ENCODE measurements at regions not wholly inside any gene's neighbourhood (a gene's known extent, or its start where the extent isn't known, plus 50 kb on each side); places are given as distances from the start of the nearest gene placed in this dataset.

DNA sequence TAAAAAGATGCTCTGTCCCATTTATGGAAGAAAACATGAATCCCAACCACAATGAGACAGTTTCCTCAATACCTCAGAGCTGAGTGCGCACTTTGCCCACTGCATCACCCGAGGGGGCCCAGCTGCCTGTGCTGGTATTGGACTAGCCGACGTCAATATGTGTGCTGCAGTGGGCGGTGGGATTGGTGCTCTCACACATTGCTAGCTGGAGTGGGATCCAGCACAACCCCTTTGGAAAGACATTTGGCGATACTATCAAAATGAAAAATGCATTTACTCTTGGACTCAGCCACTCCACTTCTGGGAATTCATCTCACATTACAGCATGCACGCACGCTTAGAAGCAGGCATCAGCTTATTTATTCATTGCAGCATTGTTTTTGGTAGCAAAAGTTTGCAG lies 289.2 kb upstream of the FOXF1 start:
- H3K4me2 ChIP-seq (ENCODE audit: low read depth, low read length), result no peak overlapping the region
- no peak overlapping the region for H3K4me3 ChIP-seq (ENCODE audit: low read length)
- TF ChIP-seq EZH2phosphoT487 (IDR thresholded peaks at IDR 0.05; ENCODE audit: low read length) (no peak), EZH2 (optimal IDR thresholded peaks at IDR 0.05; ENCODE audit: low read depth, low read length) (no peak), CTCF (IDR thresholded peaks at IDR 0.05; ENCODE audit: low read length) (no peak)
- no peaks in the 10 kb centered on the region for H3F3A ChIP-seq (ENCODE audit: insufficient read depth, low read length)
- H2AFZ ChIP-seq (ENCODE audit: low read length), result no peak overlapping the region
- H3K27me3 ChIP-seq (replicated peaks; ENCODE audit: insufficient read depth, low read length), result peaks cover 47% of the 10 kb centered on the region
- H3K9ac ChIP-seq (ENCODE audit: low read length), result no peak overlapping the region
- H3K9me2 ChIP-seq (replicated peaks; ENCODE audit: insufficient read depth, low read length), result no peaks in the 10 kb centered on the region
- no peaks in the 10 kb centered on the region for H3K36me3 ChIP-seq (replicated peaks; ENCODE audit: insufficient read depth, low read length)
- DNase-seq, result no peak
- H3K9me3 ChIP-seq (replicated peaks; ENCODE audit: insufficient read depth, low read length), result no peaks in the 10 kb centered on the region
- H4K20me1 ChIP-seq (ENCODE audit: insufficient read depth, low read length), result no peaks in the 10 kb centered on the region
- no peaks in the 10 kb centered on the region for H3K4me1 ChIP-seq (ENCODE audit: low read length)
- H3K79me2 ChIP-seq (ENCODE audit: low read length), result no peaks in the 10 kb centered on the region
- H3K27ac ChIP-seq (ENCODE audit: low read length), result no peak overlapping the region

GRCh38 chr16:86222547-86222946 lies 287.8 kb upstream of the FOXF1 start:
- DNase-seq, result no peak
- H2AFZ ChIP-seq (ENCODE audit: low read length), result no peak overlapping the region
- no peak overlapping the region for H3K4me3 ChIP-seq (ENCODE audit: low read length)
- no peak overlapping the region for H3K4me2 ChIP-seq (ENCODE audit: low read depth, low read length)
- no peak overlapping the region for H3K9ac ChIP-seq (ENCODE audit: low read length)
- TF ChIP-seq CTCF (IDR thresholded peaks at IDR 0.05; ENCODE audit: low read length) (no peak), EZH2 (optimal IDR thresholded peaks at IDR 0.05; ENCODE audit: low read depth, low read length) (no peak), EZH2phosphoT487 (IDR thresholded peaks at IDR 0.05; ENCODE audit: low read length) (no peak)
- H3K27ac ChIP-seq (ENCODE audit: low read length), result no peak overlapping the region
- no peaks in the 10 kb centered on the region for H3K4me1 ChIP-seq (ENCODE audit: low read length)
- H3F3A ChIP-seq (ENCODE audit: insufficient read depth, low read length), result no peaks in the 10 kb centered on the region
- no peaks in the 10 kb centered on the region for H3K9me3 ChIP-seq (replicated peaks; ENCODE audit: insufficient read depth, low read length)
- no peaks in the 10 kb centered on the region for H3K79me2 ChIP-seq (ENCODE audit: low read length)
- no peaks in the 10 kb centered on the region for H3K36me3 ChIP-seq (replicated peaks; ENCODE audit: insufficient read depth, low read length)
- no peaks in the 10 kb centered on the region for H4K20me1 ChIP-seq (ENCODE audit: insufficient read depth, low read length)
- H3K27me3 ChIP-seq (replicated peaks; ENCODE audit: insufficient read depth, low read length), result peaks cover 47% of the 10 kb centered on the region
- H3K9me2 ChIP-seq (replicated peaks; ENCODE audit: insufficient read depth, low read length), result no peaks in the 10 kb centered on the region

DNA sequence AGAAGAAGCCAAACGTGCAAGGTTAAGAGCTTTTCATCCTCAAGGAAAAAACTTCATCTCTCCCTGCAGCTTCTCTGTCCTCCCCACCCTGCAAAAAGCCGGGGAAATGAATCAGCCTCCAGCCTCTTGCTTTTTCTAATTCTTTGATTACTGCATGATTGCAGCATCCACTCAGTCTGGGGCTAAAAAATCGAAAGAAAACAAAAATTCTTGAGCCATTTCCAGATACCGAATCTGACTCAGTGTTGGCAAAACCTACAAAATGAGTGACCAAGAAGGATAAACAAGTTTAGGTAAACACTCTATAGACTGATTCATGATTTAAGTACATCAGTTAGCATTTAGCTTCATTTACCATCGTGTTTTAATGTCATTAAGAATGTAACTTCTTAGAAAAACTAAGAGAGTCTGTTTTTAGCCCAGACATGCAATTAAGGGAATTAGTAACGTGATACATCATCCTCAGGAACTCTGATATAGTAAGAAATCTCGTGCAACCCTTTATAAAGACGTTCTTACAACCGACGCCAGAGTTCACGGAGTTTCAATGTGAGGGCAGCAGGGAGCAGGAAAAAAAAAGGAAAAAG lies 287.3 kb upstream of the FOXF1 start:
- Histone ChIP-seq H3K79me2 (ENCODE audit: low read length) (no peaks in the 10 kb centered on the region), H4K20me1 (ENCODE audit: insufficient read depth, low read length) (no peaks in the 10 kb centered on the region), H3K27ac (ENCODE audit: low read length) (no peak overlapping the region), H3K9ac (ENCODE audit: low read length) (no peak overlapping the region), H3K9me2 (replicated peaks; ENCODE audit: insufficient read depth, low read length) (no peaks in the 10 kb centered on the region), H3K9me3 (replicated peaks; ENCODE audit: insufficient read depth, low read length) (no peaks in the 10 kb centered on the region), H3K4me2 (ENCODE audit: low read depth, low read length) (no peak overlapping the region), H3K36me3 (replicated peaks; ENCODE audit: insufficient read depth, low read length) (no peaks in the 10 kb centered on the region), H3K27me3 (replicated peaks; ENCODE audit: insufficient read depth, low read length) (peaks cover 47% of the 10 kb centered on the region), H2AFZ (ENCODE audit: low read length) (no peak overlapping the region), H3F3A (ENCODE audit: insufficient read depth, low read length) (no peaks in the 10 kb centered on the region), H3K4me1 (ENCODE audit: low read length) (no peaks in the 10 kb centered on the region), H3K4me3 (ENCODE audit: low read length) (no peak overlapping the region)
- TF ChIP-seq EZH2phosphoT487 (IDR thresholded peaks at IDR 0.05; ENCODE audit: low read length), result no peak
- DNase-seq, result no peak

- Histone ChIP-seq H3K36me3 (replicated peaks; ENCODE audit: insufficient read depth, low read length) (no peaks in the 10 kb centered on the region), H3K27me3 (replicated peaks; ENCODE audit: insufficient read depth, low read length) (peaks cover 47% of the 10 kb centered on the region), H3K9ac (ENCODE audit: low read length) (no peak overlapping the region), H3K79me2 (ENCODE audit: low read length) (no peaks in the 10 kb centered on the region), H4K20me1 (ENCODE audit: insufficient read depth, low read length) (no peaks in the 10 kb centered on the region), H3K4me2 (ENCODE audit: low read depth, low read length) (no peak overlapping the region), H3K4me1 (ENCODE audit: low read length) (no peaks in the 10 kb centered on the region), H2AFZ (ENCODE audit: low read length) (no peak overlapping the region), H3K9me2 (replicated peaks; ENCODE audit: insufficient read depth, low read length) (no peaks in the 10 kb centered on the region), H3K9me3 (replicated peaks; ENCODE audit: insufficient read depth, low read length) (no peaks in the 10 kb centered on the region), H3F3A (ENCODE audit: insufficient read depth, low read length) (no peaks in the 10 kb centered on the region), H3K4me3 (ENCODE audit: low read length) (no peak overlapping the region), H3K27ac (ENCODE audit: low read length) (no peak overlapping the region)
- DNase-seq, result no peak
- no peak for TF ChIP-seq EZH2 (optimal IDR thresholded peaks at IDR 0.05; ENCODE audit: low read depth, low read length)
- no peak for TF ChIP-seq CTCF (IDR thresholded peaks at IDR 0.05; ENCODE audit: low read length)
- no peak for TF ChIP-seq EZH2phosphoT487 (IDR thresholded peaks at IDR 0.05; ENCODE audit: low read length)
Observed at GRCh38 chr16:86224126-86224525, 286.2 kb upstream of the FOXF1 start.
